ENCODE measurements at regions not wholly inside any gene's neighbourhood (a gene's known extent, or its start where the extent isn't known, plus 50 kb on each side); places are given as distances from the start of the nearest gene placed in this dataset.

DNA sequence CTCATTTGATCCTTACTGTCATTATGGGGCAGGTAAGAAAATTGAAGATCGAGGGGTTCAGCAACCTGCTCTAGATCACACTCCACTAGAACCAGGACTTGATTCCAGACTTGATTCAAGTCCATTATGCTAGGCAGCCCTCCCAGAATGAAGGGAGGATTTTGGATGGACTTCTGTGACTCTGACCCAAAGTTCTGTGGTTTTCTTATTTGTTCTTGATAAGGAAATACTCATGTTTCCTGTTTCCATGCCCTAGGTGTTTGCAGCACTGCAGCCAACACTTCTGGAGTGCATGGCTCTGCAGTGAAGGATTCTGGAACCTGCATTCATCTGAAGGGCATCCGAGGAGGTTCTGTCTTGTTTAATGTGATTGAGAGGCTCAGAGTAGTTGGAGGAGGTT, 140.0 kb downstream of the FCRL5 start:
- TF ChIP-seq, protein P1, sequence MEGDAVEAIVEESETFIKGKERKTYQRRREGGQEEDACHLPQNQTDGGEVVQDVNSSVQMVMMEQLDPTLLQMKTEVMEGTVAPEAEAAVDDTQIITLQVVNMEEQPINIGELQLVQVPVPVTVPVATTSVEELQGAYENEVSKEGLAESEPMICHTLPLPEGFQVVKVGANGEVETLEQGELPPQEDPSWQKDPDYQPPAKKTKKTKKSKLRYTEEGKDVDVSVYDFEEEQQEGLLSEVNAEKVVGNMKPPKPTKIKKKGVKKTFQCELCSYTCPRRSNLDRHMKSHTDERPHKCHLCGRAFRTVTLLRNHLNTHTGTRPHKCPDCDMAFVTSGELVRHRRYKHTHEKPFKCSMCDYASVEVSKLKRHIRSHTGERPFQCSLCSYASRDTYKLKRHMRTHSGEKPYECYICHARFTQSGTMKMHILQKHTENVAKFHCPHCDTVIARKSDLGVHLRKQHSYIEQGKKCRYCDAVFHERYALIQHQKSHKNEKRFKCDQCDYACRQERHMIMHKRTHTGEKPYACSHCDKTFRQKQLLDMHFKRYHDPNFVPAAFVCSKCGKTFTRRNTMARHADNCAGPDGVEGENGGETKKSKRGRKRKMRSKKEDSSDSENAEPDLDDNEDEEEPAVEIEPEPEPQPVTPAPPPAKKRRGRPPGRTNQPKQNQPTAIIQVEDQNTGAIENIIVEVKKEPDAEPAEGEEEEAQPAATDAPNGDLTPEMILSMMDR (conservative IDR thresholded peaks at IDR 0.05 in 1 of 2, IDR thresholded peaks at IDR 0.05 in 1 of 2; ENCODE audit: low read depth in 1 of 2, low read length in 2 of 2), result no peak
- no peak for TF ChIP-seq EZH2 (IDR thresholded peaks at IDR 0.05; ENCODE audit: low read length, missing control alignments)

All from fibroblast of lung (primary cell).